ENCODE measurements at regions not wholly inside any gene's neighbourhood (a gene's known extent, or its start where the extent isn't known, plus 50 kb on each side); places are given as distances from the start of the nearest gene placed in this dataset.

DNA sequence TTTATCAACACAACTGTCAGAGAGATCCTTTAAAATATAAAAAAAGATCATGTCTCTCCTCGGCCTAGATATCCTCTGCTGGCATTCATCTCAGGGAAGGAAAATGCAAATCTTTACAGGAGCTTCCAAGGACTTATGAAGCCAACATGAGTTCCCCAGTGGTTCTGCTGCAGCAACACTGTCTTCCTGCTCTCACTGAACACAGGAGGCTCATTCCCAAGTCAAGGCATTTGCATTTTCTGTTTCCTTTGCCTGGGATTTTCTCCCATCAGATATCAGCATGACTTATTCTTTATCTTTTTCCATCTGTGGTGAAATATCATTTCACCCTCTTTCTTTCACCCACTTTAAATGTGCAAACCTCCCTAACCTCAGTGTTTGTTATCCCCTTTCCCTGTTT, 513.8 kb upstream of the ZP4 start (continued):
- TF ChIP-seq THRA (IDR thresholded peaks at IDR 0.05) (no peak), MAFK (IDR thresholded peaks at IDR 0.05; ENCODE audit: low read length) (no peak), NFXL1 (CRISPR knock-in tag; IDR thresholded peaks at IDR 0.05) (no peak), CBFA2T2 (conservative IDR thresholded peaks at IDR 0.05) (no peak), SRSF9 (IDR thresholded peaks at IDR 0.05; ENCODE audit: borderline replicate concordance, low read depth, low read length) (no peak)
- TF ChIP-seq, protein P1, sequence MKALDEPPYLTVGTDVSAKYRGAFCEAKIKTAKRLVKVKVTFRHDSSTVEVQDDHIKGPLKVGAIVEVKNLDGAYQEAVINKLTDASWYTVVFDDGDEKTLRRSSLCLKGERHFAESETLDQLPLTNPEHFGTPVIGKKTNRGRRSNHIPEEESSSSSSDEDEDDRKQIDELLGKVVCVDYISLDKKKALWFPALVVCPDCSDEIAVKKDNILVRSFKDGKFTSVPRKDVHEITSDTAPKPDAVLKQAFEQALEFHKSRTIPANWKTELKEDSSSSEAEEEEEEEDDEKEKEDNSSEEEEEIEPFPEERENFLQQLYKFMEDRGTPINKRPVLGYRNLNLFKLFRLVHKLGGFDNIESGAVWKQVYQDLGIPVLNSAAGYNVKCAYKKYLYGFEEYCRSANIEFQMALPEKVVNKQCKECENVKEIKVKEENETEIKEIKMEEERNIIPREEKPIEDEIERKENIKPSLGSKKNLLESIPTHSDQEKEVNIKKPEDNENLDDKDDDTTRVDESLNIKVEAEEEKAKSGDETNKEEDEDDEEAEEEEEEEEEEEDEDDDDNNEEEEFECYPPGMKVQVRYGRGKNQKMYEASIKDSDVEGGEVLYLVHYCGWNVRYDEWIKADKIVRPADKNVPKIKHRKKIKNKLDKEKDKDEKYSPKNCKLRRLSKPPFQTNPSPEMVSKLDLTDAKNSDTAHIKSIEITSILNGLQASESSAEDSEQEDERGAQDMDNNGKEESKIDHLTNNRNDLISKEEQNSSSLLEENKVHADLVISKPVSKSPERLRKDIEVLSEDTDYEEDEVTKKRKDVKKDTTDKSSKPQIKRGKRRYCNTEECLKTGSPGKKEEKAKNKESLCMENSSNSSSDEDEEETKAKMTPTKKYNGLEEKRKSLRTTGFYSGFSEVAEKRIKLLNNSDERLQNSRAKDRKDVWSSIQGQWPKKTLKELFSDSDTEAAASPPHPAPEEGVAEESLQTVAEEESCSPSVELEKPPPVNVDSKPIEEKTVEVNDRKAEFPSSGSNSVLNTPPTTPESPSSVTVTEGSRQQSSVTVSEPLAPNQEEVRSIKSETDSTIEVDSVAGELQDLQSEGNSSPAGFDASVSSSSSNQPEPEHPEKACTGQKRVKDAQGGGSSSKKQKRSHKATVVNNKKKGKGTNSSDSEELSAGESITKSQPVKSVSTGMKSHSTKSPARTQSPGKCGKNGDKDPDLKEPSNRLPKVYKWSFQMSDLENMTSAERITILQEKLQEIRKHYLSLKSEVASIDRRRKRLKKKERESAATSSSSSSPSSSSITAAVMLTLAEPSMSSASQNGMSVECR (CRISPR knock-in tag; IDR thresholded peaks at IDR 0.05), result no peak

DNA sequence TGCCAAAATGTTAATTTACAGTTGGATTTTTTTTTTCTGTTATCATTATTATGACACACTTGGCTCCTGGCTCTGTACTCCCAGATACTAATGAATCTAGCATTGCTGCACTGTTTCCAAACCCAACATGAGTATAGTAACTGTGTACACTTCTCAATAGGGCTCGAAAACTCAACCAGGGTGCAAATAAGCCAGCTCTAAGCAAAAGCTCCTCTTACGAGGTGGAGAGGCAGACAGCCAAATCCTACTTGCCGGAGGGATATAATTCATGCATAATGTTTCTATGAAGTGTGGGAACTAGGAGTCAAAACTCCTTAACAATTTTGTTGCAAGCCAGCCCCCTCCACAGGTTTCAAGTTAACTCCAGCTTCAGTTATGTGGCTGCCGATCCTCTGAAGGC, 510.4 kb upstream of the ZP4 start:
- H3K9me1 ChIP-seq (ENCODE audit: control insufficient read depth, insufficient read depth, low read length), result no peaks in the 10 kb centered on the region
- H3K27me3 ChIP-seq (ENCODE audit: control insufficient read depth in 2 of 2, insufficient read depth in 2 of 2, low read length in 2 of 2), result no peaks in the 10 kb centered on the region
- in situ Hi-C loops (cut with MboI) (no loop called here), intact Hi-C loops (cut with micrococcal nuclease) (no loop called here)
- DNase-seq (ENCODE audit: extremely low read depth in 1 of 4, low spot score in 3 of 4), result no peak
- WGBS (ENCODE audit: insufficient coverage, low coverage, missing lambda C conversion rate), result 0% methylated on average over 4 of the region's 4 CpGs
- TF ChIP-seq HNRNPK (IDR thresholded peaks at IDR 0.05; ENCODE audit: low read depth, low read length, poor library complexity, severe bottlenecking), result no peak
- TF ChIP-seq GATAD2A (IDR thresholded peaks at IDR 0.05), result no peak
- TF ChIP-seq ASH1L (IDR thresholded peaks at IDR 0.05; ENCODE audit: borderline replicate concordance, low read depth, partially characterized antibody), result no peak
- TF ChIP-seq CBFA2T2 (conservative IDR thresholded peaks at IDR 0.05), result no peak
- no peak for TF ChIP-seq ZNF589 (CRISPR knock-in tag; IDR thresholded peaks at IDR 0.05; ENCODE audit: low read depth)
- TF ChIP-seq PYGO2 (tag; IDR thresholded peaks at IDR 0.05), result no peak
- TF ChIP-seq TEAD2 (tag; IDR thresholded peaks at IDR 0.05), result no peak
- H3K27ac ChIP-seq (ENCODE audit: extremely low read depth, low read depth, low read length), result no peak overlapping the region
- H3K79me2 ChIP-seq (ENCODE audit: control insufficient read depth, insufficient read depth, low read length), result no peaks in the 10 kb centered on the region
- CTCF ChIA-PET (ENCODE audit: low intra/inter-chr PET ratio), result no interaction called here
- no peak overlapping the region for H2AFZ ChIP-seq (ENCODE audit: low read depth, low read length)
- no peak for ATAC-seq
- H3K9me3 ChIP-seq (replicated peaks; ENCODE audit: control insufficient read depth, insufficient read depth, low read depth, low read length), result no peaks in the 10 kb centered on the region; the same call in 1 of the 2 replicates
- H3K4me1 ChIP-seq (replicated peaks in 1 of 2; ENCODE audit: control insufficient read depth in 2 of 2, insufficient read depth in 2 of 2, low read length in 2 of 2), result no peaks in the 10 kb centered on the region
- H3K9ac ChIP-seq (ENCODE audit: insufficient read depth in 1 of 2, low read depth in 2 of 2, low read length in 2 of 2), result no peak overlapping the region
- no TSS peak for BruUV-seq (replicated peaks)
- no peak overlapping the region for H3K4me2 ChIP-seq (ENCODE audit: insufficient read depth, low read length)
- no peak overlapping the region for H3K4me3 ChIP-seq
- POLR2A ChIA-PET, result no interaction called here
- H3K36me3 ChIP-seq (ENCODE audit: control insufficient read depth, insufficient read depth, low read length), result no peaks in the 10 kb centered on the region
- H4K20me1 ChIP-seq (replicated peaks; ENCODE audit: control insufficient read depth, insufficient read depth, low read length), result no peaks in the 10 kb centered on the region
- FAIRE-seq, result no peak

Data from K562 (cell line).